NCI-H524 (cell line): ENCODE measurements at regions not wholly inside any gene's neighbourhood (a gene's known extent, or its start where the extent isn't known, plus 50 kb on each side); places are given as distances from the start of the nearest gene placed in this dataset.

Experiments
- DNase-seq, 2 experiments: peaks; one replicate each; lab custom pipeline; 2025; lab: John Stamatoyannopoulos, UW

DNA sequence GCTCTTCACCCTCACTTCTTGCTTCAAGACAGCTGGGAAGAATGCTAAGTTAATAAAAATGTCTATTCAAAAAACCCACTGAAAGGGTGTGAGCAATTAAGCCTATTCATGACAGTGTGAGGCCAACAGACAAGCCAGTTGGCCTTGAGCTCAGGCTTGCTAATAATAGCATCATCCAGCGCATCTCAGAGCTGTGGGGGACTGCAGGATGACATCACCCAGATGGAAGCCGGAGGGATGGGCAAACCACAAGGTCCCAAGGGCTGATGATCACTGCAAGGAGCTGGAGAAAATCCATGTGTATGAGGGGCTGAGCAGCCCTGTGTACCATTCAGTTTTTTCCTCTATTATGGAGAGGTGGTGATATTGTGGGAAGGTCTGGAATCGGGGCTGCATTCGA, 770.4 kb downstream of the TNS3 start:
- no peak for DNase-seq

DNA sequence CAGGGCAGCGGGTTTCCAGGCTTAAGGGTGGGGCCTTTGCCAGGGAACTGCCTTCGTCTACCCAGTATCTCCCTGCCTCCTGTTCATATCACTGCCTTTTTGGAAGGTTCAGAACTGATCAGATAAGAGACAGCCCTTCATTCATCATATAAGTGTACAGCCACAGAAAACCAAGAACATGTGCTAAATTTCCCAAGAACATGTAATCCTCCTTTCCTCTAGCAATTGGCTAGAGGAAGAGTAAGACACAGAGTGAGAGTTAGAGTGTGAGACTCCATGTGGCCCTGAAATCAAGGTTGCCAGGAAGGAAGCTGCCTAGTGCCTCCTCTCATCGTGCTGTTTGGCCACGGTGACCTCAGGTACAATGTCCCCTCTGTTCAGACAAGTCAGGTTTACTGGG, 770.9 kb downstream of the TNS3 start:
- no peak for DNase-seq

DNA sequence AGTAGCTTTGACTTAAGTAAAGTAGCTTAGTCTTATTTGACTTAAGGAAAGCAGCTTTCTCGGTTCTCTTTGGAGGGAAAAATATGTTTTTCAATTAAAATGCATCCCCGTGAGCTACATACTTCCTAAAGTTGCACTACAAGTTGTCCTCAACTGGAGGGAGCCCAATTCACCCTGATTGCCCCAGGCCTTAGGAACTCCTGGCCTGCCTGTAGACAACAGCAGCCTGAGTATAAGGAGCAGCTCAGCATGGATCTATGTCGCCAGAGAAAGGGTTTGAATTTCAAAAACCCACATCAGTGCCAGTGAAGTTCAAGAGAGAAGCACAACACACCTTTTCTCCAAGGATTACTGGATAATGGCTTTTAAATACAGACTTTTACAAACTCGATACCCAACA, 772.0 kb downstream of the TNS3 start:
- DNase-seq = no peak

DNA sequence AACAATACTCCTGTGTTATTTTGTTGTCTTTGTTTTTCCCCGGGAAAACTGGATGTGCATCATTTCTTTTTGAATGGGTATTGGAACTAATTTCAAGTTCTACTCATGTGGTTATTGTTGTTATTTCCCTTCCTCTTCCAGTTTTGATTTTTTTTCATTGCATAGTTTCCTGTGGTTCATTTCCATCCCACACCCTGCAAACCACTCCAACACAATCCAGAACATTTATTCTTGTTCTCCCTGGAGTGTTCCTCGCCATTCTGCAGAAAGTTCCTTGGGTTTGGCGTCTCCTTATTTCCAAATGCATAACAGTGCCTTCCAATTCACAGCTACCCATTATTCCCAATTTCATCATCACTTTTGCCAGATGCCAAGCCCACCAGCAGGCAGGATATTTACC, 775.1 kb downstream of the TNS3 start:
- no peak for DNase-seq

DNA sequence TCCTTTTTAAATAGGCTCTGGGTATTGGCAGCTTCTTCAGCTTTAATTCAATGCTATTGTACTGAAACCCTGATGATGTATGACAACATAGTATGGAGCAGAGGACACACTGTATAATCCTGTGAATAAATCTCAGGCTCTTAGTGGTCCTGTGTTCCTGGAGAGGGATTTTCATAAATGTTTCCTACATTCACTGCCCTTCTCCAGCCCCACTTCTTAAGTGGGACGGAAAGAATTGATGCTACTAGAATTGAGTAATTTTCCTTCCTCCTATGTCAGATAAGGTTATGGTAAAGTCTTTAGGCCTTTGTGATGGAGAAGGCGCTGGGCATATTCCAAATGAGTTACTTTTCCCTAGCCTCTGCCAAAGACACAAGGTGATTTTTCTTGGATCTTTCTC, 779.4 kb downstream of the TNS3 start:
- no peak for DNase-seq

DNA sequence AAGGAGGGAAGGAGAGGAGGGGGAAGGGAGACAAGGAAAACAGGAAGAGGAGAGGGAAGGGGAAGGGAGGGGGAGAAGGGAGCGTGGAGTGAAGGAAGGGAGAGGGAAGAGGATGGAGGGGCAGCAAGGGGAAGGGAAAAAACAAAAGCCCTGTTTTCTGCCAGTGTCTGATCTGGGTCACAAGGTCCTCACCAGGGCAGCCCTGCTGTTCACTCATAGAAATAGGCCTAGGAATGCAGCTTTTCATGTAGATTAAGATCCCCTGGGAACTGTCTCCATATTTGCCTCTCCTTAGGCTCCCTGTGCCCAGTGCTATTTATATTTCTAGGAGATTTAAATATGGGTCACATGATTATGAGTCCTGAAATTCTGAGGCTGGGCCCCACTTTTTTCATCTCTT, 790.7 kb downstream of the TNS3 start:
- DNase-seq = peak in 1 of 2 experiments; percentile 16

DNA sequence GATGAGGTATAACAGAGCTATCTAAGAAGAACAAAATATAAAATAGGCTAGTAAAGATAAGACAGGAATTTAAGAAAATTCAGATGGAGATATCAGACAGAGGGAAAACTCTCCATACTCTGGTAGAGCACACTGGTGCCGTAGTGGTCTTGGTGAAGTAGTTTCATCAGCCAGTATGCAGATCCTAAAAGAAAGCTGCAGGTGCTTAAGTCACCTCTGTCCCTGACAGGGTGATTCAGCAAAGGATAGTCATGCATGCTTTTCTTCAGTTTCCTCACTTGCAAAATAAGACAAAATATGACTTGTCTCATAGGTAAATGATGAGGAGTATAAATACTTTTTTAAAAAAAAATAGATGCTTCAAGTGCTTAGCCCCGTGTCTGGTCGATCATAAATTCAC, 794.9 kb downstream of the TNS3 start:
- DNase-seq = no peak

DNA sequence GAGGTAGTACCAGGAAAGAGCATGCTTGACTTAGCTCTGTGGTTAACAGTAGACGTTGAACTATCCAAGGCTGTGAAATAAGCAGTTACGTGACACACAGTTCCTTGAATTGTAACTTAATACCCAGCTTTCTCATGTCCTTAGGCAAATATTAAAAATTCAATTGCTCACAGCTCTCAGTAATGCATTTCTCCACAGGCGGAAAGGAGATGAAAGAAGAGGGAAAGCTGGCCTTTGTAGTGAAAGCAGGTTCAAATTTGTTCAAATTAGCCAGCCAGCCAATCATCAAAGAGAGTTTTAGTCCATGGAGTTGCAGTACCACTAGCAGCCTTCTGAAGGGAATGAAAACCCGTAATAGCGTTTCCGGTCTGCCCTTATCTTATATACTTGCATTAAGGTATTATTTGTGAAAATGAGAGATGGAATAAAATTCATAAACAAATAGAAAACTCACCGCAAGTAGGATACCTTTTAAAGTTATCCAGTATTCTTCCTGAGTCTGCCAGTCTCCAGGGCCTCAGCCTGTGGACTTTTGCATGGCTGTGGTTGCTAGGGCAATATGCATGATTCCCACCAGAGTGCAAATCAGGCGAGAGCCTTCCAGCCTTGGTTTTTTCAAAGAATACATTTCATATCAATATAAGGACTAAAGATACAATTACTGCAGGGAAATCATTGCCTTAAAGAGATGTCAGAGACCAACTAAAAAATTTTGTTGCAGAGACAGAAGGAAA, 795.5 kb downstream of the TNS3 start:
- no peak for DNase-seq

DNA sequence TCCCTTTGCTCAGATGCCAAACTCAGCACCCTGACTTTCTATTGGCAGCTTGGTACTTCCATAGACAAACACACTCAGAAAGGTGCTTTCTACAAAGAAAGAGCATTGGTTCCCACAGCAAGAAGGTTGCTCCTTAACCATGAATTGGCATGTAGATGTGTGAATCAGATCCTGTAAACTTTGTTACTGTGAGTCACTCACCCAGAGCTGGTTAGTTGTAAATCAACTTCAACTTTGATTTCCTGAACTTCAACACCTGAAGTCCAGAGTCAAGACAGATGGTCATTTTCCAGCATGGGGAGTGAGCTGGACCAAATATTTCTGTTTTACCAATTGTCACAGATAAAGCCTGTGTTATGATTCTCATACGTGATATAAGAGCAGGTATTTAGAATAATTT, 797.2 kb downstream of the TNS3 start:
- DNase-seq = no peak

DNA sequence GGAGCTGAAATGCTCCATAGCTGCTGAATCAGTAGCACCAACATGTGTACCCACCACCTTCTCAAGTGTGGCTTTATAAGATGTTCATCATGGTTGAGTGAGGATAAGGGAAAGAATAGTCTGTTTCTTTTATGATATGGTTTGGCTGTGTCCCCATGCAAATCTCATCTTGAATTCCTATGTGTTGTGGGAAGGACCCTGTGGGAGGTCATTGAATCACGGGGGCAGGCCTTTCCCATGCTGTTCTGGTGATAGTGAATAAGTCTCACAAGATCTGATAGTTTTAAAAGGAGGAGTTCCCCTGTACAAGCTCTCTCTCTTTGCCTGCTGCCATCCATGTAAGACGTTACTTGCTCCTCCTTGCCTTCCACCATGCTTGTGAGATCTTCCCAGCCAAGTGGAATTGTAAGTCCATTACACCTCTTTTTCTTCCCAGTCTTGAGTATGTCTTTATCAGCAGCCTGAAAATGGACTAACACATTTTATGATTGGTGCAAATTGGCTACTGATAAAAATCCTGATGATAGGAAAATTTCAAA, 799.9 kb downstream of the TNS3 start:
- no peak for DNase-seq

DNA sequence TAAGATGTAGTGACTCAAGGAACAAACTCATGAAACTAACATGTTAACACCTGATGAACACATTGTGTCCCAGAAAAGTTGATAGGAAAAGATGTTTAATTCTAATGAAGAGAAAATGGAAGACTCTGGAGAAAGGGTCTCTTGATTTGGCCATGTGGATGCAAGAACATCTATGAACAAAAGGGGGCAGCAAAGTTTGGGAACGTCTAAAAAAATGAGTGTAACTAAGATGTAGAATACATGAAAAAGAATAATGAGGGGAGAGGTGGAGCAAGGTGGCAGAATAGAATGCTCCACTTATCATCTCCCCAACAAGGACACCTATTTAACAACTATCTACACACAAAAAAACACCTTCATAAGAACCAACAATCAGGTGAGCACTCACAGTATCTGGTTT, 805.1 kb downstream of the TNS3 start:
- peak in 1 of 2 experiments; percentile 19 for DNase-seq

DNA sequence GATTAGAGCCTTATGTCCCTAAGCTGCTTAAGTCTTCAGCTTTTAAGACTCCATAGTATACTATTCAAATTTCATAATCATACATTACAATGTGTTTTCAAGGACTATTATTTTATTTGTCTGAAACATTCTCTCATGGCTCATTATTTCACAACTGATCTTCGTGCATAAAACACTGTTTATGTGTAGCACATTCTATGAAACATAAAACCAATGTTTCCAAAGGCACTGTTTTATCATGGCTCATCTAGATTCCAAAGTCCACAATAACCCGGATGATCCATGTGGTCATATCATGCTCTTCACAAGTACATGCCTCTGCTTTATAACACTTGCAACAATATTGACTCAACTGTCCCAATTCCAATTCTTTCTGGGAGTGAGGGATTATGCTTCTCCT, 806.1 kb downstream of the TNS3 start:
- no peak for DNase-seq

DNA sequence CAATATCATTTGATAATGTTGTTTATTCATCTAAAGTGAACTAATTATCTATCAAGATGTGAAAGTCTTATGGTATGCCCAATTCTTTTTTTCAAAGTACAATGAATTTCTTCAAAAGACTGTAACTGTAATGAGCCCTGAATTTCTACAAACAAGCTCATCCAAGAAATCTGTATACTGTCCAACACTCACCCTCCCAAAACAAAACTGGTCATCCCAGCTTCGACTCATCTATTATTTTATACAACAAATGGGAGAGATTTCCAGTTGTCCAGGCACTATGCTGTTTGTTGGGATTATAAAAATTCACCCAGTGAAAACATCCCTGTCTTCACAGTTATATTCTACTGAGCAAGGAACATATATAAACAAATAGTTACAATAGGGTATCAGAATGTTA, 806.9 kb downstream of the TNS3 start:
- DNase-seq = no peak

DNA sequence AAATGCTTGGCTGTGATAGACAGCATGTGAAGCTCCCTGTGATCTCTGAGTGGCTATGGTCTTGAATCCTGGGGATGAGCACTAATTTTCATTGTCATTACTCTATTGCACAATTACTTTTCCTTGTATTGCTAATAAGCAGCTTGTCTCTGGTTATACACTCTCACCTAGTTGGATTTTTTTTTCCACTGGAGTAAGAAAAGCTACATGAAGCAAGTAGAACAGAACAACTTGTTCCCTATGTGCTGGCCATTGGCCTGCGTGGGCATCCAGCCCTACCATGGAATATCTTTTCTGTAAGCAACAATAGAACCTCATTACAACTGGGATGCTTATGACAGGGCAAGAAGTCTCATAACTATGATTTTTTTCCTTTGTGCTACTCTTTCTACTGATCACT, 807.4 kb downstream of the TNS3 start:
- DNase-seq = no peak

DNA sequence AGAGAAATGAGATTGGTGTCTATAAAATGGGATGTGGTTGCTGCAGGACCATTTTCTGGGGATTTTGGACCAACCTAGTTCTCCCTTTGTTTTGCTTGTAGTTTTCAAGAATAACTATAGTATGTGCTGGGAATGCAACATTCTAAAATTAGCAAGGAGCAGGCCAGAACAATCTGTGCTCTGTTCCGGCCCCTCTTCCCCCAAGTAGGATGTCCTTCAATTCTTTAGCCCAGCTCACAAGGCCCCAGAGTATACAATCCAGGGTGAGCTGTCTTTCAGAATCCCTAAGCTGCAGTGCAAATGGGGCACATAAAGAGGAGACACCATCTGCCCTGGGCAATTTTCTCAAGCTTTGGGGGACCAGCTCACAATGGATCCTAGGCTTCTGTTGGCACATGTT, 809.1 kb downstream of the TNS3 start:
- DNase-seq = peak in 1 of 2 experiments; percentile 8

DNA sequence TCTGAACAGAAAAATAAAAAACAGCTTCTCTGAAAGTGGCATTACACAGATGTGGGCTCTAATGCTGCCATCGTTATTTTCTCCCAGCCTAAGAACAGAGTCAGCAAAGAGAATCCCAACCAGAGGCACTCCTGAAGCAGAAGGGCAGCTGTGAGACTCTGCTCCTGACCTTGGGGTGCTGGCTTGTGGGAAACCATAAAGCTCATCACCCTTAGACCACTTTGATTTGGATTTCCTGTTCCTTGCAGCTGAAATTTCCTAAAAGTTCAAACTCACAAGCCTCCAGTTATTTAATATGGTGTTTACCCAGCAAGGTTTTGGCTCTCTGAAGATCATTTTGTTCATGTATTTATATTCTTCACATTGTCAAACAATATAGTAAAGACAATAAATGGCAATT, 814.8 kb downstream of the TNS3 start:
- no peak for DNase-seq

DNA sequence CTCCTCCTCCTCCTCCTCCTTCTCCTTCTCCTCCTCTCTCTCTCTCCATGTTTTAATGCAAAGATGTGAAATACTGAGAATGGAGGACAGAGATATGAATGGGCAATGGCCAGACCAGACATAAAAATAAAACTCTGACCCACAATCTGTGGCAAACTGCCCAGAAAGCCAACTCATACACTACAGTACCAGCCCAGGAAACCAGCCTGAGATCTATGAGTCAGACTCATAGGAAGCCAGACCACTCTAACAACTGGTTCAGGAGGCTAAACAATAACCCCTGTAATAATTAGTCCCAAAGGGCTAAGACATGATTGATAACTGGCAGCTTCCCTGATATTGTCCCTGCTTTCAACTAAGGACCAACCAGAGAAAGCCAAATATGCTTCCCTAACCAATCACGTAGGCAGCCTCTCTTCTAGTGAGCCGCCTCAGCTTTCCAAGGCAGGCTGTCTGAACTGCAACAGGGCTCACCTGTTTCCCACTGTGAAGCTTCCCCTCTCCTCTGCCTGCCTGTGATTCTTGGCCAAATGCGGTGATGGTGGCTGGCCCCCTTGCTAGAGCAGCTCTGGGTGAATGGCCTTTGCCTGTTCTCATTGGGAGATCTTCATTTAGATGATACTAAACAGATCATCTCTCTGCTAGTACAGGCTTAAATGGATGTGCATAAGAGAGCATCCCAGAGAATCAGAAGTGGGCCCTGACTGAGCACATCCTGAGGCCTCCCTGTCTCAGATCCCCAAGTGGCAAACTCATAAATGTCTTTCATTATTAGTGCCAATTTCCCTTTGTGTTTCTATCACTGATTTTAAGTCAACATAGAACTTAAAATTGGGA, 817.6 kb downstream of the TNS3 start:
- DNase-seq = no peak

DNA sequence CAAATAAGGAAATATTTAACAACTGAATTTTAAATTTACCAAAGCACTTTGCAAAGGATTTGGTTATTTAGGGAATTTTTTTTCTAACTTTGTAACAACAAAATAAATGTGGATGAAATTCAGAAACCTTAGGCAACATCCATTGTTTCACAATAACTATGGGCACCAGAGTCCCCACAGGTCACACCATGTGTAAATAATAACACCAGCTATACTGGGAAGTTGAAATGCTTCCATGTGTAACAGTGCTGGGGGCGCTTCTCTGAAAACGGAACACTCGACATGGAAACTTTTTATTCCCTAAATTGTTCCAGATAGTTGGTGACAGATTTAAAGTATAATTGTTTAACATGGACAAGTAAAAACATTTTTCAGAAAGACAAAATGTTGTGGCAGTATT, 818.6 kb downstream of the TNS3 start:
- DNase-seq = no peak

DNA sequence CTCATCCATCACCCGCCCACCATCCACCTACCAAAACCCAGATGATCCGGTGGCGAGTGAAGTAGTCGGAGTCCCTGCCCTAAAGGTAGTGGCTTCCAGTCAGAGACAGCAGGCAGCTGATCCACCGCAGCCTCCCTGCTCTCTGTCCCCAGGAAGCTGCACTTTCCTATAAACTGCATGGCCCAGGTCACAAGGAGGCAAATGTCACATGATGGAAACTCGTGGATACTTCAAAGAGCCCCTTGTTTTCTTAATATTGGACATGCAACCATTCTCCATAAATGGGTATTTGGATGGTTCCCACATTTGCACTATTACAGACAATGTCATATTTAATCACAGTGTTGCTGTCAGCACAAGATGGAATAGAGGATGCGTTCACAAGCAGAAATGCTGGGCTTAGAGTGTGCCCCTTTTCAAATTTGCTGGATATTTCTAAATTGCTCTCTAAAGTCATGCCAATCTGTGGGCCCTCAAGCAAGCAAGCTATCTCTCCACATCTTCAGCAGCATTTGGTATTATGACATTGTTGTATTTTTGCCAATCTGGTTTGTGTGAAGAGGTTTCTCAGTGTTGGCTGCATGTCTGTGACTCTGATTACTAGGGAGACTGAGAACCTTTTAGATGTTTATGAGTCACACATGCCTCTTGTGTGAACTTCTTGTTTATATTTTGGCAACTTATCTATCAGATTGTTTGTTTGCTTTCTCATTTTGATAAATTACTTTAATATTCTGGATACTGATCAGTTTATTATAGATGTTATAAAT, 822.0 kb downstream of the TNS3 start:
- no peak for DNase-seq

DNA sequence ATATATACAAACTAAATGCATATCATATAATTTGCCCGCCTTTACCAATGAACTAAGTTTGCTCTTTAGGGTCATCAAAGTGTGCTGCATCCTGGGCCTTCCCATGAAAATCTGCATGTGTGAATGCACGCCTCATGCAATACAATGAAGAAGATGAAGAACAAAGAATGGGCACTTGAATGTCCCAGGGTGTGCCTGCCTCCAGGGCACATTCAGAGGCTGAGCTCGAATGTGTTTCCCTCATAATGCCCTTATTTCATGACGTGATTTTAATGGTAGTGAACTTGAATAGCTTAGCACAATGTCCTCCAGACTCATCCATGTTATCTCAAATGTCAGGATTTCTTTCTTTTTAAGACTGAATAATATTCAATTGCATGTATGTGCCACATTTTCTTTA, 824.9 kb downstream of the TNS3 start:
- no peak for DNase-seq

DNA sequence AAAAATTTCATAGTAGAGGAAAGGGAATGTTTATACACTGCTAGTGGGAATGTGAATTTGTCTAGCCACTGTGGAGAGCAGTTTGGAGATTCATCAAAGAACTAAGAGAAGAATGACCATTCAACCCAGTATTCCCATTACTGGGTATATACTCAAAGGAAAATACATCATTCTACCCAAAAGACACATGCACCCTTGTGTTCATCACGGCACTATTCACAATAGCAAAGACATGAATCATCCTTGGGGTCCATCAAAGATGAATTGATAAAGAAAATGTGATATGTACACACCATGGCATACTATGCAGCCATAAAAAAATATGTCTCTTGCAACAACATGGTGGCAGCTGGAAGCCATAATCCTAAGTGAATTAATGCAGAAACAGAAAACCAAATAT, 825.7 kb downstream of the TNS3 start:
- no peak for DNase-seq
